Tibial nerve (tissue), 4 donors: ENCODE measurements at regions not wholly inside any gene's neighbourhood (a gene's known extent, or its start where the extent isn't known, plus 50 kb on each side); places are given as distances from the start of the nearest gene placed in this dataset.

Source experiments
- EP300 ChIP-seq, 2 donors: sonication (generic); formaldehyde crosslinking; IDR thresholded peaks; one replicate each; pipeline ENCODE4 v1.6.1; 2017; ENCODE audit warnings: antibody characterized with exemption in 2 of 2, mild to moderate bottlenecking in 1 of 2
- TF ChIP-seq, protein P1 (sequence below), 5 experiments: fragments of 200-600 bp in 3 of 5; fragments of 450-650 bp in 2 of 5; sonication (generic) in 3 of 5; IDR thresholded peaks; one replicate each; pipeline ENCODE4 v1.5.1; 2016 to 2019; ENCODE audit warnings: antibody characterized with exemption in 5 of 5, mild to moderate bottlenecking in 3 of 5, moderate library complexity in 2 of 5

DNA sequence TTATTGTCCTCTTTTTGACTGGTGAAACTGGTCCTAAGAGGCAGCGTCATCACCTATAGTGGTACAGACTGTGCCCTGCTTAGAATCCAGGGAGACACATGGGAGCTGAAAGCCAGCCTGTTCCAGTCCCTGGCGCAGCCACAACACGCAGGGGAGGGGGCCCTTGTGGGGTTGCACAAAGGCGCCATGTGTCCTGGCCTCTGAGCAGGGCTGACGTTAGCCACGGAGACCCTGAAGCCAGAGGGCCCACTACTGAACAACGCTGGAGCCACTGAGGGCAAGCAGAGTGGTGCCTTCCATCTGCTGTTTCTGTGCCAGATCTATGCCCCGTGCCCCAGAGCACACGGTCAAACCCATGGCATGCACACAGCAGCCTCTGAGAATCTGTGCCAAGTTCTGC, 147.3 kb downstream of the ACTL7B start:
- TF ChIP-seq, protein P1, sequence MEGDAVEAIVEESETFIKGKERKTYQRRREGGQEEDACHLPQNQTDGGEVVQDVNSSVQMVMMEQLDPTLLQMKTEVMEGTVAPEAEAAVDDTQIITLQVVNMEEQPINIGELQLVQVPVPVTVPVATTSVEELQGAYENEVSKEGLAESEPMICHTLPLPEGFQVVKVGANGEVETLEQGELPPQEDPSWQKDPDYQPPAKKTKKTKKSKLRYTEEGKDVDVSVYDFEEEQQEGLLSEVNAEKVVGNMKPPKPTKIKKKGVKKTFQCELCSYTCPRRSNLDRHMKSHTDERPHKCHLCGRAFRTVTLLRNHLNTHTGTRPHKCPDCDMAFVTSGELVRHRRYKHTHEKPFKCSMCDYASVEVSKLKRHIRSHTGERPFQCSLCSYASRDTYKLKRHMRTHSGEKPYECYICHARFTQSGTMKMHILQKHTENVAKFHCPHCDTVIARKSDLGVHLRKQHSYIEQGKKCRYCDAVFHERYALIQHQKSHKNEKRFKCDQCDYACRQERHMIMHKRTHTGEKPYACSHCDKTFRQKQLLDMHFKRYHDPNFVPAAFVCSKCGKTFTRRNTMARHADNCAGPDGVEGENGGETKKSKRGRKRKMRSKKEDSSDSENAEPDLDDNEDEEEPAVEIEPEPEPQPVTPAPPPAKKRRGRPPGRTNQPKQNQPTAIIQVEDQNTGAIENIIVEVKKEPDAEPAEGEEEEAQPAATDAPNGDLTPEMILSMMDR (IDR thresholded peaks at IDR 0.05), result no peak
- TF ChIP-seq EP300 (IDR thresholded peaks at IDR 0.05), result peak; percentile 60 to 93
